ENCODE measurements at regions not wholly inside any gene's neighbourhood (a gene's known extent, or its start where the extent isn't known, plus 50 kb on each side); places are given as distances from the start of the nearest gene placed in this dataset.
"Not testable (repeated sequence)": the region's sequence is repeated elsewhere in the genome, so short reads cannot be mapped to it uniquely, and the experiment has no call there.

- BruUV-seq (replicated peaks) = no TSS peak
- no peak overlapping the region for H3K4me2 ChIP-seq (ENCODE audit: low read length)
- H3K4me1 ChIP-seq (ENCODE audit: insufficient read depth, low read length) = no peaks in the 10 kb centered on the region
- ChIA-PET POLR2A (ENCODE audit: unreplicated experiment) (interaction anchor here (0.6 kb wide), 1 partner anchor 22 kb away, joined by 7 read pairs; no protein-coding TSS in a partner anchor), CTCF (no interaction called here)
- no peaks in the 10 kb centered on the region for H3K27me3 ChIP-seq (ENCODE audit: low read length)
- no peak overlapping the region for H3K9ac ChIP-seq (ENCODE audit: low read length)
- no peak overlapping the region for H3K27ac ChIP-seq (ENCODE audit: low read length)
- H3K4me3 ChIP-seq (ENCODE audit: low read length) = no peak overlapping the region
- ATAC-seq (no peak), DNase-seq (no peak)
- H3K36me3 ChIP-seq (ENCODE audit: low read depth, low read length) = no peaks in the 10 kb centered on the region
- H2AFZ ChIP-seq (ENCODE audit: low read length) = no peak overlapping the region
- TF ChIP-seq CTCF (conservative IDR thresholded peaks at IDR 0.05; ENCODE audit: low read depth, low read length) = no peak
- no peak for TF ChIP-seq EZH2phosphoT487 (IDR thresholded peaks at IDR 0.05; ENCODE audit: borderline replicate concordance, low read length)
- TF ChIP-seq EZH2 (IDR thresholded peaks at IDR 0.05; ENCODE audit: low read length, unreplicated experiment) = no peak
- H4K20me1 ChIP-seq (ENCODE audit: low read length) = no peaks in the 10 kb centered on the region
- no peaks in the 10 kb centered on the region for H3K9me2 ChIP-seq (replicated peaks; ENCODE audit: low read length)
- no peaks in the 10 kb centered on the region for H3K79me2 ChIP-seq (ENCODE audit: low read length)
- intact Hi-C loops (cut with micrococcal nuclease) = no loop called here
- no peaks in the 10 kb centered on the region for H3F3A ChIP-seq (ENCODE audit: low read length, unreplicated experiment)
- H3K9me3 ChIP-seq (ENCODE audit: low read length) = no peaks in the 10 kb centered on the region
These were observed 58.8 kb upstream of the MAN1A2 start for GRCh38 chr1:117308311-117308916.

GRCh38 chr1:117301901-117302300 lies 65.3 kb upstream of the MAN1A2 start:
- Histone ChIP-seq H3K27ac (ENCODE audit: low read length) (no peak overlapping the region), H3K79me2 (ENCODE audit: low read length) (no peaks in the 10 kb centered on the region), H3K27me3 (ENCODE audit: low read length) (no peaks in the 10 kb centered on the region), H4K20me1 (ENCODE audit: low read length) (no peaks in the 10 kb centered on the region), H3F3A (ENCODE audit: low read length, unreplicated experiment) (no peaks in the 10 kb centered on the region), H3K9me2 (replicated peaks; ENCODE audit: low read length) (no peaks in the 10 kb centered on the region), H3K4me1 (ENCODE audit: insufficient read depth, low read length) (no peaks in the 10 kb centered on the region), H2AFZ (ENCODE audit: low read length) (no peak overlapping the region), H3K9ac (ENCODE audit: low read length) (no peak overlapping the region), H3K4me2 (ENCODE audit: low read length) (no peak overlapping the region), H3K9me3 (ENCODE audit: low read length) (no peaks in the 10 kb centered on the region), H3K4me3 (ENCODE audit: low read length) (no peak overlapping the region), H3K36me3 (ENCODE audit: low read depth, low read length) (no peaks in the 10 kb centered on the region)
- intact Hi-C loops (cut with micrococcal nuclease) = no loop called here
- POLR2A ChIA-PET (ENCODE audit: unreplicated experiment) = no interaction called here
- no peak for DNase-seq
- no peak for ATAC-seq
- no peak for TF ChIP-seq EZH2 (IDR thresholded peaks at IDR 0.05; ENCODE audit: low read length, unreplicated experiment)
- no peak for TF ChIP-seq CTCF (conservative IDR thresholded peaks at IDR 0.05; ENCODE audit: low read depth, low read length)
- no peak for TF ChIP-seq EZH2phosphoT487 (IDR thresholded peaks at IDR 0.05; ENCODE audit: borderline replicate concordance, low read length)
- CTCF ChIA-PET = no interaction called here
- no TSS peak for BruUV-seq (replicated peaks)

- H3K9ac ChIP-seq (ENCODE audit: low read length); H3K9me3 ChIP-seq (ENCODE audit: low read length); H2AFZ ChIP-seq (ENCODE audit: low read length); intact Hi-C loops (cut with micrococcal nuclease); H3K4me1 ChIP-seq (ENCODE audit: insufficient read depth, low read length); H3K4me3 ChIP-seq (ENCODE audit: low read length); ATAC-seq; DNase-seq; H3K27me3 ChIP-seq (ENCODE audit: low read length); POLR2A ChIA-PET (ENCODE audit: unreplicated experiment); BruUV-seq (replicated peaks); H3F3A ChIP-seq (ENCODE audit: low read length, unreplicated experiment); H3K36me3 ChIP-seq (ENCODE audit: low read depth, low read length); H3K79me2 ChIP-seq (ENCODE audit: low read length); CTCF ChIA-PET; H4K20me1 ChIP-seq (ENCODE audit: low read length); H3K27ac ChIP-seq (ENCODE audit: low read length); H3K4me2 ChIP-seq (ENCODE audit: low read length); H3K9me2 ChIP-seq (replicated peaks; ENCODE audit: low read length): not testable (repeated sequence)
These were observed 67.1 kb upstream of the MAN1A2 start for GRCh38 chr1:117300183-117300582.
